ENCODE measurements at regions not wholly inside any gene's neighbourhood (a gene's known extent, or its start where the extent isn't known, plus 50 kb on each side); places are given as distances from the start of the nearest gene placed in this dataset.

GRCh38 chr2:136210455-136210805 lies 92.5 kb upstream of the CXCR4 start:
- TF ChIP-seq GATA2 (IDR thresholded peaks at IDR 0.05; ENCODE audit: low read depth, low read length) (no peak), GATA3 (IDR thresholded peaks at IDR 0.05; ENCODE audit: low read depth, low read length) (no peak)

Data from SH-SY5Y (cell line).